GM23248 (cell line): ENCODE measurements at regions not wholly inside any gene's neighbourhood (a gene's known extent, or its start where the extent isn't known, plus 50 kb on each side); places are given as distances from the start of the nearest gene placed in this dataset.

Experiments
- EZH2 ChIP-seq: fragments of 200-600 bp; sonication (generic); IDR thresholded peaks from 2 replicates; pipeline ENCODE4 v1.6.1; 2018; ENCODE audit warnings: antibody characterized with exemption, mild to moderate bottlenecking; ENCODE audit not compliant: insufficient read depth, poor library complexity, severe bottlenecking
- EZH2phosphoT487 ChIP-seq: fragments of 200-600 bp; sonication (generic); IDR thresholded peaks from 2 replicates; pipeline ENCODE4 v1.6.1; 2018; ENCODE audit warnings: antibody characterized with exemption, moderate library complexity, mild to moderate bottlenecking, low read depth; ENCODE audit not compliant: insufficient read depth

- TF ChIP-seq EZH2 (no peak), EZH2phosphoT487 (no peak)
Measured at GRCh38 chr16:65559846-65560245, 438.0 kb upstream of the CDH11 start.
